Activated CD4-positive, alpha-beta T cell treated with anti-CD3 and anti-CD28 coated beads for 36 hours (primary cell): ENCODE measurements at regions not wholly inside any gene's neighbourhood (a gene's known extent, or its start where the extent isn't known, plus 50 kb on each side); places are given as distances from the start of the nearest gene placed in this dataset.
"Not testable (repeated sequence)": the region's sequence is repeated elsewhere in the genome, so short reads cannot be mapped to it uniquely, and the experiment has no call there.

Experiments
- ATAC-seq: fragments of 200-7000 bp; cut with Tn5 transposase; one replicate; pipeline ENCODE4 v1.10.0; 2021; ENCODE audit warnings: mild to moderate bottlenecking, moderate library complexity
- CTCF ChIA-PET: fragments of 350-600 bp; sonication (Branson Sonifier 250); formaldehyde crosslinking; loops from one replicate; lab custom pipeline; 2021; ENCODE audit warnings: antibody characterized with exemption; lab: Charles Lee
- POLR2A ChIA-PET: fragments of 350-600 bp; sonication (Branson Sonifier 250); formaldehyde crosslinking; loops from one replicate; lab custom pipeline; 2021; ENCODE audit warnings: antibody characterized with exemption, inconsistent platforms; lab: Charles Lee
- DNase-seq: peaks from one replicate; pipeline ENCODE4 v3.0.0-alpha.2; 2020
- H3K27ac Mint-ChIP-seq: one replicate; pipeline ENCODE4 v1.8.0; 2021; ENCODE audit warnings: mixed read lengths
- H3K27me3 Mint-ChIP-seq: one replicate; pipeline ENCODE4 v1.8.0; 2021; ENCODE audit warnings: mixed read lengths
- H3K36me3 Mint-ChIP-seq: one replicate; pipeline ENCODE4 v1.8.0; 2021; ENCODE audit warnings: low read depth, mixed read lengths
- H3K4me1 Mint-ChIP-seq: one replicate; pipeline ENCODE4 v1.8.0; 2021; ENCODE audit warnings: mixed read lengths
- H3K4me3 Mint-ChIP-seq: one replicate; pipeline ENCODE4 v1.8.0; 2021; ENCODE audit warnings: mild to moderate bottlenecking, moderate library complexity, mixed read lengths
- H3K9me3 Mint-ChIP-seq: one replicate; pipeline ENCODE4 v1.8.0; 2021; ENCODE audit warnings: low read depth, mixed read lengths
- intact Hi-C, 2 experiments: fragments of 100-400 bp; cut with DNase I in 1 of 2; cut with micrococcal nuclease in 1 of 2; formaldehyde crosslinking; loops; one replicate each; pipeline versions ENCODE4 v1.14.2 to v1.15.1; 2022 to 2024; cut with DNase I, micrococcal nuclease

DNA sequence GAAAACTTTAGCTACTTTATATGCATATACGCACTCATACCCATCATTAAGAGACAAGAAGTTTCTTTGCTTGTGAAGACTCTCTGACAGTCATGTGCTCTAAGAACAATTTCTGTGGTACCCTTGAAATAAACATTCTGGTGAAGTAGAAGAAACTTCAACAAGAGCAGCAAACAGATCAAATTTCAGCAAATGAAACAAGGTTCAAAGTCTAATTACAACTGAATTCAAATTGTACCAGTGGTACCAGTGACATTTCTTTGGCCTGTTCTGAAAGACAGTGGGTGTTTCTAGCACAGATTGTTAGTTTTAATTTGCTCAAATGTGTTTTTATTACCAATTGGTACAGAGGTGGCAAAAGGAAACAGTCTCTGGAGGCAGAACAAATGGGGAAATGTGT is 391.0 kb downstream of the CHSY3 start:
- ATAC-seq, result no peak
- H3K36me3 Mint-ChIP-seq, result no peaks in the 10 kb centered on the region
- H3K4me1 Mint-ChIP-seq, result no peaks in the 10 kb centered on the region
- no peak overlapping the region for H3K27ac Mint-ChIP-seq
- no peak overlapping the region for H3K4me3 Mint-ChIP-seq
- DNase-seq, result no peak
- ChIA-PET POLR2A (no interaction called here), CTCF (no interaction called here)
- H3K9me3 Mint-ChIP-seq, result no peaks in the 10 kb centered on the region
- intact Hi-C loops, result no loop called here
- peaks cover 2% of the 10 kb centered on the region for H3K27me3 Mint-ChIP-seq

DNA sequence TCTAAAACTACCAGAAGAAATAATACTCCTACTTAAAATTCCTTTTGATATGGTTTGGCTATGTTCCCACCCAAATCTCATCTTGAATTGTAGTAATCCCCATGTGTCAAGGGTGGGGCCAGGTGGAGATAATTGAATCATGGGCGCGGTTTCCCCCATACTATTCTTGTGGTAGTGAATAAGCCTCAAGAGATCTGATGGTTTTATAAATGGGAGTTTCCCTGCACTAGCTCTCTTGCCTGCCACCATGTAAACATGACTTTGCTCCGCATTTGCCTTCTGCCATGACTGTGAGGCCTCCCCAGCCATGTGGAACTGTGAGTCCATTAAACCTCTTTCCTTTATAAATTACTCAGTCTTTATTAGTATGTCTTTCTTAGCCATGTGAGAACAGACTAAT is 390.5 kb downstream of the CHSY3 start:
- H3K4me3 Mint-ChIP-seq, H3K27me3 Mint-ChIP-seq, DNase-seq, H3K9me3 Mint-ChIP-seq, H3K36me3 Mint-ChIP-seq, ATAC-seq, H3K27ac Mint-ChIP-seq, CTCF ChIA-PET, intact Hi-C loops, H3K4me1 Mint-ChIP-seq, POLR2A ChIA-PET: not testable (repeated sequence)

DNA sequence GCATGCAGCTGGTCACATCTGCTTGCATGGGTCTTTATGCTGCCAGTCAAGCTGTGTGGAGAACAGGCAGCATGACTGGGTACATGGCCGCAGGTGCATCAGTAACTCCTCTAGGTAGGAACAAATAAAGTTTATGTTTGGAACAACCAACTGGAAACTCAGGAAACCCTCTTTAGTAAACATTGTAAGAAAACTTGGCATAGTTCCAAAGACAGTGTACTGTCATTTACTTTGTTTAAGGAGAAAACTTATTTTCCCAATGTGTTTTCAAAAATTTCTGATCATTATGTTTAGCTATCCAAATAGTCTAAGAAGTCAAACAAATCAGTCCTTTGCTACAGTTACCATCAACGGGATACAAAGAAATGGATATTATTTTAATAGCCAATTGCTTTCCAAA is 386.0 kb downstream of the CHSY3 start:
- Mint-ChIP-seq H3K27me3 (peaks cover 8% of the 10 kb centered on the region), H3K4me3 (no peak overlapping the region), H3K9me3 (no peaks in the 10 kb centered on the region), H3K27ac (no peak overlapping the region), H3K4me1 (no peaks in the 10 kb centered on the region), H3K36me3 (no peaks in the 10 kb centered on the region)
- ATAC-seq, result no peak
- intact Hi-C loops, result no loop called here
- ChIA-PET CTCF (no interaction called here), POLR2A (no interaction called here)
- no peak for DNase-seq

DNA sequence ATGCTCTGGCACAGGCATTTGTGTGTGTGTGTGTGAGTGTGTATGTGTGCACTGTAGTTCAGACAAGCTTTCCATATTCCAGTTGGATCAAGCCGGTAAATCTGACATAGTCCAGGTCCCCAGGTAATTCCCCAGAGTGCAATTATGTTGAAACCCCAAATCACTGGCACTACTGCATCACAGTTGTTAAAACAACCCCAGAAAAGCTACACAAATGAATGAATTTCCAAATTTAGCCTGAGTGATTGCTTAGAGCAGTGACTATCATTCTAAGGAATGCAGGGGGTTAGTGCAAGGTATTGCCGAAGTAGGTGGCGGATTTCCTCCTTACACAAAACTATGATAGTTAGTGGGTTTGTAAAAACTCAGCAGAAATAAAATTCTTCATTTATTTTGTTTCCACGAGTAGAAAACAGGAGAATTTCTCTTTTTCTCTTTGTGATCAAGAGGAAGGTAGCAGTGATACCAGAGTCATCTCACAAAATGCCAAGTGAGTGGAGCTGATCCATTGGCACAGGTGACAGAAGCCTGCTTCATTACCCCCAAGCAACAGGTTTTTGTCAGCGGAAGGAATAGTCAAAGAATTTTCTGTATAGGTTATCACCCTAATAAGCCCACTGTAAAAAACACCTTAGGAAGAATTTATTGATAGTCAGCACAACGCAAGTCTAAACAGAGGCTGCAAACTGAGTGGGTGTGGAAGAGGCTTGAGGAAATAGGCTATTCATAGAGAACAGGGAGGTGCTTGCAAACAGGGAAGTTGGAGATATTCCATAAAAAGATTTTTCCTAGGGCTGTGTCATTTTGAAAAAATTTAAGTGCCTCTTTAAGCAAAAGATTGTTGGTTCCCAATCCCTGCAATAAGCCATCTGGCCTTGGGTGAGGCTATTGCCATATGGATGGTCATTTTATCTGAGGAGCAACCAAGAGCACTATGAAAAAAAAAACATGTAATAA is 385.1 kb downstream of the CHSY3 start:
- Mint-ChIP-seq H3K27ac (no peak overlapping the region), H3K4me1 (no peaks in the 10 kb centered on the region), H3K27me3 (peaks cover 10% of the 10 kb centered on the region), H3K36me3 (no peaks in the 10 kb centered on the region), H3K4me3 (no peak overlapping the region), H3K9me3 (no peaks in the 10 kb centered on the region)
- no peak for DNase-seq
- ChIA-PET POLR2A (no interaction called here), CTCF (no interaction called here)
- intact Hi-C loops, result no loop called here
- ATAC-seq, result no peak

DNA sequence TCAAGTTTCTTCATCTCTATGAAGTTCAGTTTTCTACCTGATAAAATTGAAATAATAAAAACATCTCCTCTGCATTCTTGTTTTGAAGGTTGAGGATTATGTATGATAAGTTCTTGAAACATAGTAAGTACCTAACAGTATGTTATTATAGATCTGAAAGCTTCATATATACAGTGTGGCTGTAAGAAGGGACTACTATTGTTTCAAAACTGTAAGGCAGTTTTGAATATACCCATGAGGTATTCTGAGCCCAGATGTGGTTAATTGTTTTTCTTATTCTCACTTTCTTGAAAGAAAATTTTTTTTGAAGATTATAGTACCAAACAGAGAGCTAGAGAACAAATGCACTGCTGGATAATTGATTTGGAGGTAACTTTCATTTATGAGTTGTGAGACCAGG is 383.2 kb downstream of the CHSY3 start:
- ChIA-PET CTCF (no interaction called here), POLR2A (no interaction called here)
- H3K9me3 Mint-ChIP-seq, result no peaks in the 10 kb centered on the region
- DNase-seq (no peak), ATAC-seq (no peak)
- no peak overlapping the region for H3K27ac Mint-ChIP-seq
- H3K4me1 Mint-ChIP-seq, result no peaks in the 10 kb centered on the region
- H3K27me3 Mint-ChIP-seq, result peaks cover 8% of the 10 kb centered on the region
- no peak overlapping the region for H3K4me3 Mint-ChIP-seq
- H3K36me3 Mint-ChIP-seq, result no peaks in the 10 kb centered on the region
- intact Hi-C loops, result no loop called here

DNA sequence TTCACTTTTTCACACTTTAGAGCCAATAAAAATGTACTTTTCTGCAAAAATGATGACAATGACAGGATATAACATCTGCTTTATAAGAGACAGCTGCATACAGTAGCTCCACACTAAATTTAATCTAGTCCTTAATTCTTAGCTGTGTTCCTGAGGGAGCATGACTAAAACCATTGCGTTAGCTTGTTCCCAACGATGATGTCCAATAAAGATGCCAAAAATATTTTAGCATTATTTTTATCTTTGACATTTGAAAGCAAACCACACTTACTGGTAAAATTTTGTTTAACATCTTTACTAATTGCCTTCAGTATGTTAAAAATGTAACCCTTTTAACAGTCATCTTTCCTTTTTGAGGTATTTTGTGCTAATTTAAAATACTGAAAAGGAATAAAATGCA is 382.7 kb downstream of the CHSY3 start:
- ATAC-seq, result no peak
- no peak for DNase-seq
- POLR2A ChIA-PET, result no interaction called here
- no peak overlapping the region for H3K27ac Mint-ChIP-seq
- intact Hi-C loops, result no loop called here
- no peaks in the 10 kb centered on the region for H3K4me1 Mint-ChIP-seq
- peaks cover 8% of the 10 kb centered on the region for H3K27me3 Mint-ChIP-seq
- H3K4me3 Mint-ChIP-seq, result no peak overlapping the region
- CTCF ChIA-PET, result interaction anchor here (0.6 kb wide), 1 partner anchor 1584 kb away, joined by 3 read pairs; no protein-coding TSS in a partner anchor
- H3K9me3 Mint-ChIP-seq, result no peaks in the 10 kb centered on the region
- no peaks in the 10 kb centered on the region for H3K36me3 Mint-ChIP-seq

DNA sequence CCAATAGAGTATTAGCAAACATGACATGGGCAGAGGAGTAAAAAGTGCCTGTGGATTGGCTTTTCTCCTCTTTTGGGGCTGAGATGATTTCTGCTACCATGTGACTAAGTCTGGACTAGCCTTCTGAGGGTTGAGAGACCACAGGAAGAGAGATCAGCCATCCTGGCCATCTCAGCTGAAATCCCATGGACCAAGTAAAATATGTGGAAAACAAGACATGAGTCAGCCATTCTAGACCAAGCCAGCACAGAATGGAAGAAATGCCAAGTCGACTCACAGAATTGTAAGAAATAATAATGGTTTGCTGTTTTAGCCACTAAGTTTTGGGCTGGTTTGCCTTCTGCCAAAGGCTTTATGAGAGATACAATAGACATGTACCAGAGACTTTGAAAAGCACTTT is 377.8 kb downstream of the CHSY3 start:
- ChIA-PET POLR2A (no interaction called here), CTCF (interaction anchor here (0.6 kb wide), 1 partner anchor 405 kb away, joined by 3 read pairs; no protein-coding TSS in a partner anchor)
- intact Hi-C loops, result no loop called here
- DNase-seq (no peak), ATAC-seq (no peak)
- Mint-ChIP-seq H3K4me1 (no peaks in the 10 kb centered on the region), H3K9me3 (no peaks in the 10 kb centered on the region), H3K27me3 (peaks cover 6% of the 10 kb centered on the region), H3K4me3 (no peak overlapping the region), H3K36me3 (no peaks in the 10 kb centered on the region), H3K27ac (no peak overlapping the region)

DNA sequence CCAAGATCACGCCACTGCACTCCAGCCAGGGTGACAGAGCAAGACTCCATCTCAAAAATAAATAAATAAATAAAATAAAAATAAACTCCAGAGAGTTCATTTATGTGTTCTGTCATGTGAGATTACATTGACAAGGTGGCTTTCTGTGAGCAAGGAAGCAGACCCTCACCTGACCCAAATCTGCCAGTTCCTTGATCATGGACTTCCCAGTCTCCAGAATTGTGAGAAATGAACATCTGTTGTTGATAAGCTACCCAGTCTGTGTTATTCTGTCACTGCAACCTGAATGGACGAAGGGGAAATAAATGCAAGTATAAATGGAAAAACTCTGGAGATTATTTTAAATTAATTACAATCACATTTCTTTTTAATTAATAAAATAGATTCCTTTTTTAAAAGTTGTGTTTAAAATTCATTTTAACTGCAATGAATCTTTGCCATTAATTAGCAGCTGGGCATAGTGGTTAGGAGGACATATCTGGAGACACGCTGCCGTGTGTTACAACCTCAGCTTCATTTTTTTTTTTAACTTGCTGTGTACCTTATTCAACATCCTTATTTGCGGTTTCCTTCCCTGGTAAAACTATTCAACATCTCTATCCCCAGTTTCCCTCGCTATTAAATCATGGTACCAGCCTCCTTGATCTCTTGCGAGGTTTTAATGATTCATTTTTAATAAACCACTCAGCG is 376.4 kb downstream of the CHSY3 start:
- CTCF ChIA-PET, result no interaction called here
- H3K36me3 Mint-ChIP-seq, result no peaks in the 10 kb centered on the region
- intact Hi-C loops, result no loop called here
- no peak overlapping the region for H3K27ac Mint-ChIP-seq
- ATAC-seq (no peak), DNase-seq (no peak)
- H3K4me1 Mint-ChIP-seq, result no peaks in the 10 kb centered on the region
- no peak overlapping the region for H3K4me3 Mint-ChIP-seq
- POLR2A ChIA-PET, result no interaction called here
- H3K27me3 Mint-ChIP-seq, result peaks cover 3% of the 10 kb centered on the region
- no peaks in the 10 kb centered on the region for H3K9me3 Mint-ChIP-seq

DNA sequence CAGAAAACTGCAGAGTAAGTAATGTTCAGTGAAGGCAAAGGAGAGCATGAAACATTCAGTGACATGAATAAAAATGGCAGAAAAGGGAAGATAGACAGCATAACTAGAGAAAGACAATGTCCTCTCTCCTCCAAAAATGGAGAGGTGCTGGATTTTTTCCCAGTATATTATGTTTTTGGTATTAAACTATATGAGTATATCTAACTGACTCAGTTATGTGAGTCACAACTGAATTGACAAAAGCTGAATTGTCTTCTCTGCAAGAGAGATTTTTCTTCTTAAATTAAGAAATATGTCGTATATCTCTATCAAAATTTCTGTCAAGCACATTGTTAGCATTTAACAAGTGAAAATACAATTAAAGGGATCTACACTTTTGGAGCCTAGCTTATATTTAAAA is 375.1 kb downstream of the CHSY3 start:
- Mint-ChIP-seq H3K27ac (no peak overlapping the region), H3K4me1 (no peaks in the 10 kb centered on the region), H3K36me3 (no peaks in the 10 kb centered on the region), H3K27me3 (no peaks in the 10 kb centered on the region), H3K9me3 (no peaks in the 10 kb centered on the region), H3K4me3 (no peak overlapping the region)
- ATAC-seq (no peak), DNase-seq (no peak)
- CTCF ChIA-PET, result interaction anchor here (0.9 kb wide), 1 partner anchor 24 kb away, joined by 3 read pairs; no protein-coding TSS in a partner anchor
- POLR2A ChIA-PET, result no interaction called here
- intact Hi-C loops, result no loop called here

DNA sequence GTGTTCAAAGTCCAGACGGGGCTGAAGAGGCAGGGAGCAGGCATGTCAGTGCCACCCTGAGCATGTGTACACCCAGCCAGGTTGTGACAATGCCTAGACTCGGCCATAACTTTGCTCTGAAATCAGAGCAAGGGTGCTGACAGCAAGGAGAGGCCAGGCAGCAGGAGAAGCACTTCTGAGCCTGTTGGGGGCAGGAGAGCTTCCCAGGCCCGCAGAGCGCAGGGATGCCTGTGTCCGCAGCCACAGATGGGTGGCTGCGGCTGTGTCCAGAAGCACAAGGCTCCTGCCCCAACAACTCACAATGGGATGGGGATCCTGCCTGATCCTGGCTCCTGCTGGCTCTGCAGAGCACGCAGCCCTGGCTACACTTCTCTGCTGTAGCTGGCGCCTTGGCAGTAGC is 373.9 kb downstream of the CHSY3 start:
- no peaks in the 10 kb centered on the region for H3K36me3 Mint-ChIP-seq
- CTCF ChIA-PET, result no interaction called here
- DNase-seq (no peak), ATAC-seq (no peak)
- no peaks in the 10 kb centered on the region for H3K4me1 Mint-ChIP-seq
- H3K27me3 Mint-ChIP-seq, result no peaks in the 10 kb centered on the region
- POLR2A ChIA-PET, result no interaction called here
- H3K9me3 Mint-ChIP-seq, result no peaks in the 10 kb centered on the region
- no peak overlapping the region for H3K27ac Mint-ChIP-seq
- intact Hi-C loops, result no loop called here
- no peak overlapping the region for H3K4me3 Mint-ChIP-seq

DNA sequence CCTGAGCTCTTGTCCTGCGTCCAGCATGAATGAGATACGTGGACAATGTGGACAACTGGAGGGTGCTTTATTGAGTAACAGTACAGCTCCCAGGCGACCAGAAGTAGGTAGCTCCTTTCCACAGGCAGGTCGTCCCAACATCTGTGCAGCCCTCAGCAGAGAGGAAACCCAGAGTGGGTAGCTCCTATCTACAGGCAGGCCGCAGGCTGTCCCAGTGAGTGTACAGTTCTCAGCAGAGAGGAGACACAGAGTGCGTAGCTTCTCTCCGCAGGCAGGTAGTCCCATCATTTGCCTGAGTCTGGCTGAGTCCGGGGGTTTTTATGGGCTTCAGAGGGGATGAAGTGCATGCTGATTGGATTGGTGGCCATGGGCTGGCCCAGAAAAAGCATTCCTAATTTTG is 373.3 kb downstream of the CHSY3 start:
- Mint-ChIP-seq H3K27me3 (no peaks in the 10 kb centered on the region), H3K4me1 (no peaks in the 10 kb centered on the region), H3K27ac (no peak overlapping the region), H3K4me3 (no peak overlapping the region), H3K36me3 (no peaks in the 10 kb centered on the region), H3K9me3 (no peaks in the 10 kb centered on the region)
- CTCF ChIA-PET, result no interaction called here
- POLR2A ChIA-PET, result no interaction called here
- intact Hi-C loops, result no loop called here
- ATAC-seq (no peak), DNase-seq (no peak)

DNA sequence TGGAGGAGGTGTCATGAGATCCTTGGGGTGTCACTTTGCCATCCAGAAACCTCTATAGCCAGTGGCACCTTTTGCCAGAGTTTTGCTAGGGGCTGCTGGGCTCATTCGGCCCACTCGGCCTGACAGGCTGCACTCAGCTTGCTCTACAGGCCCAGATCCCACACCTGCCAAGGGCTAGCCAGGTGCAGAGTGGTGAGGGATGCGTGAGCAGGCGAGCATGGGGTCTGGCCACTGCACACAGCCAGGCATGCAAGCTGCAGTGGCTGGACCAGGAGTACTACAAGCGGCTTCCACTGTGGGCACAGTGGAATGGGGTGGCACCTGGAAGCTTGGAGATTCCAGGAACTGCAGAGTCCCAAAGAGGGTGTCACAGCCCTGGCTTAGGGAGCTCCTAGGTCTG is 372.7 kb downstream of the CHSY3 start:
- POLR2A ChIA-PET, result no interaction called here
- Mint-ChIP-seq H3K27me3 (no peaks in the 10 kb centered on the region), H3K36me3 (no peaks in the 10 kb centered on the region), H3K4me1 (no peaks in the 10 kb centered on the region), H3K4me3 (no peak overlapping the region), H3K9me3 (no peaks in the 10 kb centered on the region), H3K27ac (no peak overlapping the region)
- DNase-seq, result no peak
- no peak for ATAC-seq
- CTCF ChIA-PET, result no interaction called here
- intact Hi-C loops, result no loop called here
